ENCODE measurements at regions not wholly inside any gene's neighbourhood (a gene's known extent, or its start where the extent isn't known, plus 50 kb on each side); places are given as distances from the start of the nearest gene placed in this dataset.

DNA sequence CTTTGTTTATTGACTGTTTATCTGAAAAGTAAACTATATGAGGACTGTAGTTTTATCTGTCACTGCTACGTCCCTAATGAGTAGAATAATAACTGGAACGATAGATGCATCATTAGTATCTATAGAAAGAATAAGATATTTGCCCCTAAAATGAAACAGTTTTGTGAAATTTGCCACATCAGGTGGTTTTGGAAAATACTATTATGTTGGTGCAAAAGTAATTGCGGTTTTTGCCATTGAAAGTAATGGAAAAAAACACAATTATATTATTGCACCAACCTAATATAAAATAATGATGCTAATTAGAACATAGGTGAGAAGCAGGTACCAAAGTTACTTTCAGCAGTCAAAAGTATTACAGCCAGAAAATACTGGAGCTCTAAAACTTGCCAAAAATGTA, 158.3 kb downstream of the PABPC4L start:
- TF ChIP-seq, protein P1, sequence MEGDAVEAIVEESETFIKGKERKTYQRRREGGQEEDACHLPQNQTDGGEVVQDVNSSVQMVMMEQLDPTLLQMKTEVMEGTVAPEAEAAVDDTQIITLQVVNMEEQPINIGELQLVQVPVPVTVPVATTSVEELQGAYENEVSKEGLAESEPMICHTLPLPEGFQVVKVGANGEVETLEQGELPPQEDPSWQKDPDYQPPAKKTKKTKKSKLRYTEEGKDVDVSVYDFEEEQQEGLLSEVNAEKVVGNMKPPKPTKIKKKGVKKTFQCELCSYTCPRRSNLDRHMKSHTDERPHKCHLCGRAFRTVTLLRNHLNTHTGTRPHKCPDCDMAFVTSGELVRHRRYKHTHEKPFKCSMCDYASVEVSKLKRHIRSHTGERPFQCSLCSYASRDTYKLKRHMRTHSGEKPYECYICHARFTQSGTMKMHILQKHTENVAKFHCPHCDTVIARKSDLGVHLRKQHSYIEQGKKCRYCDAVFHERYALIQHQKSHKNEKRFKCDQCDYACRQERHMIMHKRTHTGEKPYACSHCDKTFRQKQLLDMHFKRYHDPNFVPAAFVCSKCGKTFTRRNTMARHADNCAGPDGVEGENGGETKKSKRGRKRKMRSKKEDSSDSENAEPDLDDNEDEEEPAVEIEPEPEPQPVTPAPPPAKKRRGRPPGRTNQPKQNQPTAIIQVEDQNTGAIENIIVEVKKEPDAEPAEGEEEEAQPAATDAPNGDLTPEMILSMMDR (IDR thresholded peaks at IDR 0.05 in 8 of 11, conservative IDR thresholded peaks at IDR 0.05 in 3 of 11) = no peak
- TF ChIP-seq POLR2AphosphoS5 (IDR thresholded peaks at IDR 0.05) = no peak
